Osteoblast (primary cell): ENCODE measurements at regions not wholly inside any gene's neighbourhood (a gene's known extent, or its start where the extent isn't known, plus 50 kb on each side); places are given as distances from the start of the nearest gene placed in this dataset.

Experiments
- DNase-seq: peaks from one replicate; pipeline ENCODE4 v3.0.0; 2011; ENCODE audit warnings: low spot score, mixed read lengths; ENCODE audit not compliant: insufficient read length; ENCODE audit errors: missing footprints
- H2AFZ ChIP-seq: 2 replicates; pipeline ENCODE4 v1.6.0; 2011; ENCODE audit warnings: mild to moderate bottlenecking, low read length
- H3K27ac ChIP-seq: 2 replicates; pipeline ENCODE4 v1.5.1; 2011; ENCODE audit warnings: mild to moderate bottlenecking, low read depth, low read length, moderate library complexity
- H3K27me3 ChIP-seq: 2 replicates; pipeline ENCODE4 v1.6.0; 2012; ENCODE audit warnings: mild to moderate bottlenecking, control low read depth, inconsistent platforms, low read length, moderate library complexity; ENCODE audit not compliant: insufficient read depth
- H3K36me3 ChIP-seq: 2 replicates; pipeline ENCODE4 v1.5.1; 2011; ENCODE audit warnings: mild to moderate bottlenecking, low read length, control low read depth, moderate library complexity; ENCODE audit not compliant: insufficient read depth
- H3K4me1 ChIP-seq: 2 replicates; pipeline ENCODE4 v1.5.1; 2011; ENCODE audit warnings: mild to moderate bottlenecking, low read length, control low read depth, moderate library complexity; ENCODE audit not compliant: insufficient read depth
- H3K4me2 ChIP-seq: 2 replicates; pipeline ENCODE4 v1.6.0; 2011; ENCODE audit warnings: mild to moderate bottlenecking, low read length; ENCODE audit not compliant: insufficient read depth
- H3K4me3 ChIP-seq: fragments of 200-600 bp; sonication (generic); 3 replicates; pipeline ENCODE4 v1.5.1; 2012; ENCODE audit warnings: mild to moderate bottlenecking, low read length, inconsistent platforms; ENCODE audit not compliant: insufficient read depth
- H3K79me2 ChIP-seq: 2 replicates; pipeline ENCODE4 v1.6.0; 2012; ENCODE audit warnings: mild to moderate bottlenecking, low read length, control low read depth, inconsistent platforms; ENCODE audit not compliant: insufficient read depth
- H3K9me3 ChIP-seq: 2 replicates; pipeline ENCODE4 v1.5.1; 2011; ENCODE audit warnings: low read depth, low read length, control low read depth
- H4K20me1 ChIP-seq: 2 replicates; pipeline ENCODE4 v1.6.0; 2012; ENCODE audit warnings: mild to moderate bottlenecking, low read length, control low read depth; ENCODE audit not compliant: insufficient read depth
- CTCF ChIP-seq: IDR thresholded peaks from 2 replicates; pipeline ENCODE4 v1.5.1; 2011; ENCODE audit warnings: mild to moderate bottlenecking, low read depth, low read length, moderate library complexity; ENCODE audit errors: extremely low read depth

- H3K27ac ChIP-seq: no peak overlapping the region
- no peak for TF ChIP-seq CTCF
- no peak overlapping the region for H3K4me2 ChIP-seq
- no peak overlapping the region for H3K4me3 ChIP-seq
- no peaks in the 10 kb centered on the region for H3K79me2 ChIP-seq
- no peaks in the 10 kb centered on the region for H3K9me3 ChIP-seq
- DNase-seq: no peak
- H3K27me3 ChIP-seq: peaks cover 6% of the 10 kb centered on the region
- H4K20me1 ChIP-seq: no peaks in the 10 kb centered on the region
- no peaks in the 10 kb centered on the region for H3K36me3 ChIP-seq
- H3K4me1 ChIP-seq: no peaks in the 10 kb centered on the region
- no peak overlapping the region for H2AFZ ChIP-seq
Measured at GRCh38 chr13:39951301-39951700, 295.8 kb downstream of the COG6 start.

- Histone ChIP-seq H2AFZ (no peak overlapping the region), H3K36me3 (no peaks in the 10 kb centered on the region), H3K4me2 (no peak overlapping the region), H3K4me3 (no peak overlapping the region), H3K27ac (no peak overlapping the region), H3K79me2 (no peaks in the 10 kb centered on the region), H4K20me1 (no peaks in the 10 kb centered on the region), H3K9me3 (no peaks in the 10 kb centered on the region), H3K27me3 (peaks cover 11% of the 10 kb centered on the region), H3K4me1 (no peaks in the 10 kb centered on the region)
- no peak for TF ChIP-seq CTCF
- DNase-seq: no peak
Measured at GRCh38 chr13:39952249-39953233, 297.1 kb downstream of the COG6 start.

GRCh38 chr13:39954476-39954875, 299.0 kb downstream of the COG6 start:
- H3K4me3 ChIP-seq: no peak overlapping the region
- H3K4me2 ChIP-seq: no peak overlapping the region
- no peak for DNase-seq
- H3K36me3 ChIP-seq: no peaks in the 10 kb centered on the region
- H3K4me1 ChIP-seq: no peaks in the 10 kb centered on the region
- no peak overlapping the region for H3K27ac ChIP-seq
- H3K27me3 ChIP-seq: peaks cover 5% of the 10 kb centered on the region
- no peaks in the 10 kb centered on the region for H4K20me1 ChIP-seq
- H3K79me2 ChIP-seq: no peaks in the 10 kb centered on the region
- no peak overlapping the region for H2AFZ ChIP-seq
- TF ChIP-seq CTCF: no peak
- no peaks in the 10 kb centered on the region for H3K9me3 ChIP-seq

GRCh38 chr13:39955560-39955959, 300.1 kb downstream of the COG6 start:
- no peaks in the 10 kb centered on the region for H3K4me1 ChIP-seq
- H3K36me3 ChIP-seq: no peaks in the 10 kb centered on the region
- no peak overlapping the region for H3K4me3 ChIP-seq
- no peaks in the 10 kb centered on the region for H3K9me3 ChIP-seq
- H3K4me2 ChIP-seq: no peak overlapping the region
- TF ChIP-seq CTCF: no peak
- no peak overlapping the region for H2AFZ ChIP-seq
- H3K27ac ChIP-seq: no peak overlapping the region
- H4K20me1 ChIP-seq: no peaks in the 10 kb centered on the region
- H3K27me3 ChIP-seq: peaks cover 5% of the 10 kb centered on the region
- H3K79me2 ChIP-seq: no peaks in the 10 kb centered on the region
- DNase-seq: no peak
